ENCODE measurements at regions not wholly inside any gene's neighbourhood (a gene's known extent, or its start where the extent isn't known, plus 50 kb on each side); places are given as distances from the start of the nearest gene placed in this dataset.

DNA sequence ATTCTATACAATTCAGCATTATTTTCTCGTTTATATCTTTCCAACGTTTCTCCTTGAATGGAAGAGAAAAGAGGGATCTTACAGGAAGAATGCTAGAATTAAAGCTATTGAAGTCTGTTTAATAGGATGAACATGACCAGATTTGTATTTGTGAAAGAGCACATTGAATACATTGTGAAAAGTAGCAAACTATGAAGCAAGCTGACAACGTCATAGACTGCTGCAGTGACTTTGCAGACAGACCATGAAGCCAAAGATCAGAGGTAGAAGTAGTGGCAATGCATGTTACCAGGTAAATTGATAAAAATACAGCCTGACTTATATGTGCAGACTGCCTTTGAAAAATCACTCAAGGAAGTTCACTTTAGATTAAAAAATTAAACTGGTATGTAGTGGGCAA lies 146.1 kb downstream of the RASSF9 start:
- no peak for DNase-seq

DNA sequence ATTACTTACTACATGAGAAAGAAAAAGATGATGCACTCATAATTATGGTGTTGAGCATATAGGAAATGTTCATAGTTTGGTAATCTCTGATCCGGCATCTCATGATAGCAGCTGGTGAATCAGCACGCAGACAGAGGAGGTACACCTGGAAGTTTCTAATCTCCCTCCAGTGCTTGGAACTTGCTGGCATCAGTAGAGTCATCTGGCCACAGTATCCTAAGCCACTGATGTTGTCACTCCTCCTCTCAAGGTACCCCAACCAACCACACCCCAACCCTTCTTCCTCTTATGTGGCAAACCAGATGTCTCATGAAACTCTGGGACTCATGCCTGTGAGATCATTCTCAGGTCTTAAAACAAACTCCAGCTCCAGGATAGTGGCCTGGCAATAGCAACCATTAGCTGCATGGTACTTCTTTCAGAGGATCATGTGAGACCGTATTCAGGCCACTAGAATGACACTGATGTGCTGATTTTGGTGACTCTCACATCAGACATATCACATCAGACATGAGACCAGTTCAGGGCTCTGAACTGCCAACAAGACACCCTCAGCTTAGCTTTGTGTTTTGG lies 143.0 kb downstream of the RASSF9 start:
- DNase-seq, result no peak

DNA sequence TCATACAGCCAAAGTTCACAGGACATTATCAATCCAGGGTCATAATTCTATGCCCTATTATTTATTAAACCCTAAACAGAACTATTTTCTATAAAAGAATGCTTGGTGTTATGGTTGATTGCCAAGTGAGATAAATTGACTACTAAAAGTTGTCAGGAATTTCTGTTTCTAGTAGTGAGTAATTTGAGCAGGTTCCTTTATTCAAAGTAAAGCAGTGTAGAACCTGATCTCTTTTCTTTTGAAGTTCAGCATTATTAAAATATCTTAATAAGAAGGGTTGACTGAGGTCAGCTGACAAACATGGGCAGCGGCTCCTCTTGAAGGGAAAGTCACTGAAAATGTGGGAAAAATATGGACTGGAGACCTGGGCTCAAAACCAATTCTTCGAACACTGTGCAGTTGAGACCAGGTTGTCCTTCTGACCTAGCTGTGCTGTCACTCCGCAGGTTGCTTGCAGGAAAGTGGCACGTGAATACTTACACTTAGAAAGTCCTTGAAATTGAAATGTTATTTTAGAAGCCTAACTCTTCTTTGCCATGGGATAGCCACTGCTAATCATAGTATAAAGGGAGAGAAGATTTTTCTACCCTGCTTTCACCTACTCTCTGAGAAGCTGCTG lies 141.0 kb downstream of the RASSF9 start:
- no peak for DNase-seq

DNA sequence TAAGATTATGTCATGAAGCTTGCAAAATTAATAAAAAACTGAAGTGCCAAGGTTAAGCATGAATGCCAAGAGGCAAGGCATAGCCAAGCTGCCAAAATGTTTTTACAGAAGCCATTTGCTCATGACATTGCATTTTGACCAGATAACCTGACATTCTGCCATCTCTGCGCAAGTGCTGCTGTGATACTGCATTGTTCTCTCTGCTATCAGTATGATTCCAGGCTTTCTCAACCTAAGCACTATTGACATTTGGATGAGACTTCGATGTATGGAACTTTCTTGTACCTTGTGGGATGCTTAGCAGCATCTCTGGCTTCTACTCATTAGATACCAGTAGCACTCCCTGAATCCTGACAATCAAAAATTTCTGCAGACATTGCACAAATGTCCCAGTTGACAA lies 139.2 kb downstream of the RASSF9 start:
- no peak for DNase-seq

DNA sequence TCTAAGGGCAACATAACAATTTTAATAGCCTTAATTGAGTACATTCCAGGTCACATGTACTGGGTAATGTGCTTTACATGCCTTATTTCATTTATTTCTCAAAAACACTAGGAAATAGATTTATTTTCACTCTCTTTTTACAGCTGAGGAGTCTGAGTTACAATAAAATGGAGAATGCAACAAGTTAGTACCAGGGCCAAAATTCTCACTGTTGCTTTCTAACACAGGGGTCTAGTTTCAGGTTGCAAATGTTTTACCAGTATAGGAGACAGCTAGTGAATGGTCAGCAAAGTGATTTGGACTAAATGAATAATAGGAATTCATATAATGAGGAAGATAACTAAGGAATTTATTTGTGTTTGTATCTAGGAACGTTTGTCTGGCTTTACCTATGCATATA lies 137.3 kb downstream of the RASSF9 start:
- no peak for DNase-seq

DNA sequence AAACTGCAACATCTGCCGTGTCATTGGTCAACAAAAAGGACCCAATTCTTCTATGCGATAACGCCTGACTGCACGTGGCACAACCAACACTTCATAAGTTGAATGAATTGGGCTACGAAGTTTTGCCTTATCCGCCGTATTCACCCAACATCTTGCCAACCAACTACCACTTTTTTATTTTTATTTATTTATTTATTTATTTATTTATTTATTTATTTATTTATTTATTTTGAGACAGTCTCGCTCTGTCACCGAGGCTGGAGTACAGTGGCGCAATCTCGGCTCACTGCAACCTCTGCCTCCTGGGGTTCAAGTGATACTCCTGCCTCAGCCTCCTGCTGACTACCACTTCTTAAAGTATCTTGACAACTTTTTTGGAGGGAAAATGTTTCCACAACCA lies 127.4 kb downstream of the RASSF9 start:
- no peak for DNase-seq

DNA sequence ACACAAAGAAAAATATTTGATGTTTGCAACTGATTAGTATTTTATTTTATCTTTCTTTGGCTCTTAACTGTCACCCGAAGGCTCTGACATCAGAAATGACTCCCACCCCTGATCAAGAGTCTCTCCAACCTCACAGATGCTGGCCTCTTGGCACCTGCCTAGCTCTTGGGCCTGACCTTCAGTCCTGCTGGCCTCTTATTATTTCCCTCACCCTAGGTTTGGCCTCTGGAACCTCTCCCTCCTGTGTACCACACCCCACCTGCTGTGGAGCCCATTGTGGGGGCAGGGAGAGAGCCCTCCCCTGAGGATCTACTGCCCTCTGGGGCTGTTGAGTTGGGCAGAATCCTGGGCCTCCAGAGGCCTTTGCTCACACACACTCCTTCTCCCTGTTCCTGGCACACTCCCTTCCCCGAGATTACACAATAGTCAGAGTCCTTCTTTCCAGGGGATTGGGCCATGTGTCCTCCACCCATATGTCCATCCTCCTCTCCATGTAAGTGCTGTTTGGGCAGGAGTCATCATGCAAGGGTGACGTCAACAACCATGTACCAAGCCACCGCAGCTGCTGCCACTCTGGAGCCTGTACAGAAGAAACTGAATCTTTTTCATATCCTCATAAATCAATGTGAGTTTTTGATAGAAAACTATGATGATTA lies 124.3 kb downstream of the RASSF9 start:
- DNase-seq, result no peak

DNA sequence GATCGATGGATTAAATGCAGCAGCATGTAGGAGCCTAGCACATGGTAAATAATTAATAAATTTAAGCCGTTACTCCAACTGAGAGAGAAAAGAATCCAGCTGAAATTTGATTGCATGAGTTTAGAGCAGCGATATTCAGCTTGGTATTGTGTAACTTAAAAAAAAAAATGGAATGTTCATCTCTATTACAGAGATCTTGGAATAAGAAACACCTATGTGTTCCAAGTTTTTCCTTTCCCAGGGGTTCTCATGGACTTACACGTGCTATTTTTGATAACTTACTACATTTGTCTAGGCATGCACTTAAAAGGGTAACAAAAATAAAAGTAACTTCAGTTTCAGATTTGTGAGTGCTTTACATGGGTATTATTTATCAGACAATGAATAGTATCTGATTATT lies 122.8 kb downstream of the RASSF9 start:
- DNase-seq, result no peak

DNA sequence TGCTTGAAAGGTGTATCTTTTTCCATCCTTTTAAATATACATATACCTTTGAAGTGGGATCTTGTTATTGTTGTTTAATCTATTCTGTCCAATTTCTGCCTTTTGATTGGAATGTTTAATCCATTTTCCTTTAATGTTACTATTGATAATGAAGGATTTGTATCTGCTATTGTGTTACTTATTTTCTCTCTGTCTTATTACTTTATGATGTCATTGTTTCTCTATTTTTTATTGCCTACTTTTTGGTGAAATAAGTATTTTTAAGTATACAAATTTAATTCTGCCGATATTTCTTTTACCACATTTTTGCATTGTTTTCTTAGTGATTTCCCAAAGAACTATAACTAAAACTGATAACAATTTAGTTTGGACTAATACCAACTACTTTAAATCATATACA lies 121.8 kb downstream of the RASSF9 start:
- no peak for DNase-seq

DNA sequence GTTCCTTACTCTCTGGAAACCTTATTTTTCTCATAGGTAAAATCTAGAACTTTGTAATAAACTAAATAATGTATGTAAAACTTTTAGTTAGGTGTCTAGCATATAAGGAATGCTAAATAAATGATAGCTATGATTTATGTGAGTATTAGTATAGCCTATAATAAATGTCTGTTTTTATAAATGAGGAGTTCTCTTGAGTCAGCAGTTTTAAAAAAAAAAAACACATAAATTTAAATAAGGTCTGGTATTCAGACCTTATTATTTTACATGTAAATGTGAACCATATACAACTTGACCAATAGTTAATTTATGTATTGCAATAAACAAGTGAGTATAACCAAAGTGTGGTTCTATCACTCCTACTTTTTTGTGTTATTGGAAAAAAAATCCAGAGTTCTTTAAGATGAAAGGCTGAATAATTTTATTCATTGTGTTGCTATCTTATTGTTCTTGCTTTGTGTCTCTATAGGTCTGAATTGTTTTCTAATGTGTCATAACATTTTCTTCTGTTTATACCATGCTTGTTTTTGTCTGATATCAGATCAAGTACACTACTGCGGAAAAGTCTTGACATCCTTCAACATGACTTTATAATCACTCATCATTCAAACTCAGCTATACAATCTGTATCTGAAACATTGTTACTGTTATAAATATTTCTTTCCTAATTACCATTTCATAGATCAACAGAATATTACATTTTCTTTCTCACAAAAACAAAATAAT lies 115.7 kb downstream of the RASSF9 start:
- no peak for DNase-seq

DNA sequence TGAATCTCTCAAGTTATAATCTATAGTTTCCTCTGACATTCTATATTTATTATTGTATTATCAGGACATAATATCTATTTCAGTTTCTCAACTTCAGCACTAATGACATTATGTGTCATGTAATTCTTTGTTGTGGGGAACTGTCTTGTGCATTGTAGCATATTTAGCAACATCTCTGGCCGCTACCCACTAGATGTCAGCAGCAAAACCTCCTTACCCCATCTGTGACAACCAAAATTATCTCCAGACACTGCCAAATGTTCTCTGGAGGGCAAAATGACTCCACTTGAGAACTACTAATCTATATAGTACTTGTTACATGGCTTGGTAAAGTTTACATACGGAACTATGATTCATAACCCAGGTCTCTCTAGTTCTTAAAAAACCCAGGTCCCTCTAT lies 110.2 kb downstream of the RASSF9 start:
- no peak for DNase-seq

DNA sequence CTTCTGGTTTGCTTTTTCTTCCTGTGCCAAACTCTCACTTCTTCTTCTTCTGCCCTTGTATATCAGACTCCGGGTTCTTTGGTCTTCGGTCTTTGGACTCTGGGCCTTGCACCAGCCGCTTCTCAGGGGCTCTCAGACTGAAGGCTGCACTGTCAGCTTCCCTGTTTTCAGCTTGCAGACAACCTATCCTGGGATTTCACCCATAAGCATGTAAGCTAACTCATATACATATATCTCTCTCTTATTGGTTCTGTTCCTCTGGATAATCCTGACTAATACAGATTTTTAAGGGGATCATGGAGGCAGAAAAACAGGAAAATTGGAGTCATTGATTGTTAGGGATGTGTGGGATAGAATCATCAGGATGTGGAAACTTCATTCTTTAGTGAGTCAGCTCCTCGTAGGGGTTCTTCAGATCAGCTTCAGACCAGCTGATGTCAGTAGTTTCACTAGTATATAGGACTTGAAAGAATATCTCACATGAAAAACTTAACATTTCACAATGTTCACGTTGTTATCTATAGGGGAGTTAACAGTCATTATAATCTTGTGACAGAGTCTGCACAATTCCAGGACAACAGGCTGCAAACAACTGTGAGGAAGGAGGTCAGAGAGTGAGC lies 102.9 kb downstream of the RASSF9 start:
- no peak for DNase-seq

DNA sequence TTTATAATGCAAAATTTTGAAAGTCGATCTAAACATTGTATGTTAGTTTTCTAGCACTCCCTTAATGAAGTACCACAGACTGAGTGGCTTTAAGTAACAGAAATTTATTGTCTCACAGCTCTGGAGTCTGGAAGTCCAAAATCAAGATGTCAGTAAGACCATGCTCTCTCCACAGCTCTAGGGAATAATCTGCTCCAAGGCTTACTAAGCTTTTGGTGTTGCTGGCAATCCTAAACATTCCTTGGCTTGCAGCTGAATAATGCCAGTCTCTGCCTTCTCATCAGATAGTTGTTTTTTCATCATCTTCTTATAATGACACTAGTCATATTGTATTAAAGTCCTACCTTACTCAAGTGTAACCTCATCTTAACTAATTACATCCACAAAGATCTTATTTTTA lies 102.2 kb downstream of the RASSF9 start:
- no peak for DNase-seq

DNA sequence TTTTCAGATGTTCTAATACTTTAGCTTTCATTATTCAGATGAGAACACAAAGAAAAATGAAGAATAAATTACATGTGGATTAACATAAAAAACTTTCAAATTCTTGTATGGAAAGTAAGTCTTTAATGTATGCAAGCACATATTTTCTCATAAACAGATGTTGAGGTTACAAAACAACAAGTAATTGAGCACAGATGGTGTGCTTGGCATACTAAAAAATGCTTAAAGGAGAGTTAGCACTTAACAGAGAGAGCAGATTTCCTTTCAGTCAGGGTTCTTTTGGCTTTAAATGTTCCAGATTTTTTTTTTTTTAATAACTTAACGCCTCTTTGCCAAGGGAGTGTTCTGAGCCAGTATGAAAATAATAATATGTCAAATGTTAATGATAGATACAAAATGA lies 96.0 kb downstream of the RASSF9 start:
- no peak for DNase-seq

DNA sequence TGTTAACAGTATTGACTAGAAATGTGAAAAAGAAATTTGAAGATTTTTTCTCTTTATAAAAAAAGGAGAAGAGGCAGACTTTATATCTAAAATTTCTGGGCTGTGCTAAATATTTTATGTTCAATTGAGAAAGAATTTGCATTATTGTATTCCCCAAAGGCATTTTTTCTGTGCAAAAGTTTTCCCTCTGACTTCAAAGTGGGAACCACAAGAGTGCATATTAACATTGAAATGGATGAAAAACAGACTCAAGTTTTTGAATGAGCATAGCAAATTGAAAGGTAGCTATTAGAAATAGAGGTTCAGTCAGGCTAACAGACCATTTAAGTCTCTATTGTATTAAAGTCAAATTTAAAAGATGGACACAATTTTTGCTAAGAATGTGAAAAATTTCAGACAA lies 95.2 kb downstream of the RASSF9 start:
- no peak for DNase-seq

DNA sequence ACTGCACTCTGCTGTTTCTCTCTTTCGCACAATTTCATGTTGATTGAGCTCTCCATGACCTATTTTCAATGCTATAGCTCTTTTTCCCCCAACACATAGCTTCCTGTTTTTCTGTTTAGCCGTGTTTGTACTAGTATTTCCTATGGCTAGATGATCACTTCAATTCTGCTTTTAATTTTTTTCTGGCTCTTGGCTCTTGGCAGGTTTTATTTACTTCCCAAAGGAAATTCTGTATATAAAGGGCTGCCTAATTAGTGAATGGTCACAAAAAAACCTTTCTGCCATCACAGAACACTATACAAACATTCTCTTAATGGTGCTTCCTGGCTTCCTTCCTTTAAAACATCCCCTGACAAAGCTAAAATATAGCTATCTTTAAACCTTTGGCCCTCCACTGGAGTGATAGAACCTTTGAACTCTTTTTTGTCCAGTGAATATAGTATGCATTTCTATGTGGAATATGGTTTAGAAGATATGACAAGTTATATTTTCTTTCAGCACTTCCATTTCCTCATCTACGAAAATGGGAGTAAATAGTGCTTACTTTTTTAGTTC lies 88.2 kb downstream of the RASSF9 start:
- DNase-seq, result no peak
